ENCODE measurements at regions not wholly inside any gene's neighbourhood (a gene's known extent, or its start where the extent isn't known, plus 50 kb on each side); places are given as distances from the start of the nearest gene placed in this dataset.

DNA sequence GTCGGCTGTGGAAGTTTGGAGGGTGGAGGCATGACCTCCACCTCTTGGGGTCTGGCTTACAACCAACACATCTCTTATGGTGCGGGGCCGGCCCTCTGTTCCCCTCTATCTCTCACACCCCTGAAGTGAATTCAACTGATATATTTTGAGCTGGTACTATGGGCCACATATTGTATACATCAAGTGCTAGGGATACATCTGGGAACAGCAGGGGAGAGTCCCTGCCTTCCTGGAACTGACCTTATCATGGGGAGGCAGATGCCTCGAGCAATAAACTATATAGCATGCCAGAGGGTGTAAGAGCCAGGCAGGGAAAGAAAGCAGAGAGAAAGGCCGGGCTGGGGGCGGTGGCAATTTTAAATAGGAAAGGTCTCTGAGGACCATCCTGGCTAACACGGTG, 60.4 kb upstream of the TRPM1 start:
- Histone ChIP-seq H3K27ac (no peak overlapping the region), H3K4me1 (no peaks in the 10 kb centered on the region), H3K27me3 (peaks cover 5% of the 10 kb centered on the region), H3K36me3 (no peaks in the 10 kb centered on the region), H3K4me3 (no peak overlapping the region), H3K9me3 (no peaks in the 10 kb centered on the region)
- no peak for ATAC-seq
- WGBS, 2 donors (ENCODE audit: low coverage in 1 of 2) = 90 to 98% methylated on average over 4 to 5 of the region's 7 CpGs
- TF ChIP-seq POLR2AphosphoS5 (IDR thresholded peaks at IDR 0.05) (no peak), POLR2A (IDR thresholded peaks at IDR 0.05) (no peak), EP300 (IDR thresholded peaks at IDR 0.05) (no peak)
- TF ChIP-seq, protein P1, sequence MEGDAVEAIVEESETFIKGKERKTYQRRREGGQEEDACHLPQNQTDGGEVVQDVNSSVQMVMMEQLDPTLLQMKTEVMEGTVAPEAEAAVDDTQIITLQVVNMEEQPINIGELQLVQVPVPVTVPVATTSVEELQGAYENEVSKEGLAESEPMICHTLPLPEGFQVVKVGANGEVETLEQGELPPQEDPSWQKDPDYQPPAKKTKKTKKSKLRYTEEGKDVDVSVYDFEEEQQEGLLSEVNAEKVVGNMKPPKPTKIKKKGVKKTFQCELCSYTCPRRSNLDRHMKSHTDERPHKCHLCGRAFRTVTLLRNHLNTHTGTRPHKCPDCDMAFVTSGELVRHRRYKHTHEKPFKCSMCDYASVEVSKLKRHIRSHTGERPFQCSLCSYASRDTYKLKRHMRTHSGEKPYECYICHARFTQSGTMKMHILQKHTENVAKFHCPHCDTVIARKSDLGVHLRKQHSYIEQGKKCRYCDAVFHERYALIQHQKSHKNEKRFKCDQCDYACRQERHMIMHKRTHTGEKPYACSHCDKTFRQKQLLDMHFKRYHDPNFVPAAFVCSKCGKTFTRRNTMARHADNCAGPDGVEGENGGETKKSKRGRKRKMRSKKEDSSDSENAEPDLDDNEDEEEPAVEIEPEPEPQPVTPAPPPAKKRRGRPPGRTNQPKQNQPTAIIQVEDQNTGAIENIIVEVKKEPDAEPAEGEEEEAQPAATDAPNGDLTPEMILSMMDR (IDR thresholded peaks at IDR 0.05) = no peak

DNA sequence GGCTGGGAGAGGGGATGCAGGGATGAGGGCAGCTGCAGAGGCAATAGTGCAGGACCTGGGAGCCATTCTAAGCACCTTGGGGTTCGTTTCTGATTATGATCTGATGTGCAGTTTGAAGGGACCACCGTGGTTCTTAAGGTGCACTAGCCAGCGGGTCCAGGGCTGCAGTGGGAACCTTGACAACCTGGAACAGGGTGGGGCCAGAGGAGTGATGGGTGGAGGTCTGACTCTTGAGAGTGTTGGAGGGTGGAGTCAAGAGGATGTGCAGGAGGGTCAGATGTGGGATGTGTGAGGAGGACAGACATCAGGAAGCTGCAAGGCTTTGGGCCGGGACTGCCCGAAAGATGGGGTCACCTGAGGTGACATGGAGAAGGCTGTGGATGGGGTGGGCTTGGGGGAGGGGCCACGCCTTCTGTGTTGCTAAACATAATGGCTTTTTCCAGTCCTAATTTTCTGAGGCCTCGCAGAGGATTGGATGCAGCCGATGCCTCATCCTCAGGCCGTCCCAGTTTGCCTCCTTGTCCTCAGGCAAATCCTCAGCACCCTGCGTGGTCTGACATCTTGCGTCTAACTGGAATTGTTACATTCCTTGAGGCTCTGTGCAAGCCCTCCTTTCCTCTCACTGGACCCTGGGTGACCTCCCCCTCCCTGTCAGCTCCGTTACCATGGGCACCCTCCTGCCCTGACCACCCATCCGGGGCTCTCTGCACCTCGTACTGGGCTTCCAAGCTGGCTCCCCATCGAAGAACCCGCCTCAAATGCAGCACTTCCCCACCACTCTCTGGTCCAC, 61.4 kb upstream of the TRPM1 start:
- H3K4me3 ChIP-seq = no peak overlapping the region
- no peaks in the 10 kb centered on the region for H3K36me3 ChIP-seq
- TF ChIP-seq EP300 (IDR thresholded peaks at IDR 0.05) (no peak), POLR2AphosphoS5 (IDR thresholded peaks at IDR 0.05) (no peak), POLR2A (IDR thresholded peaks at IDR 0.05) (no peak)
- TF ChIP-seq, protein P1 (IDR thresholded peaks at IDR 0.05) = no peak
- no peak for ATAC-seq
- H3K9me3 ChIP-seq = no peaks in the 10 kb centered on the region
- H3K4me1 ChIP-seq = no peaks in the 10 kb centered on the region
- WGBS, 2 donors (ENCODE audit: low coverage in 1 of 2) = 66 to 89% methylated on average over 8 to 14 of the region's 16 CpGs
- H3K27me3 ChIP-seq = peaks cover 5% of the 10 kb centered on the region
- no peak overlapping the region for H3K27ac ChIP-seq

DNA sequence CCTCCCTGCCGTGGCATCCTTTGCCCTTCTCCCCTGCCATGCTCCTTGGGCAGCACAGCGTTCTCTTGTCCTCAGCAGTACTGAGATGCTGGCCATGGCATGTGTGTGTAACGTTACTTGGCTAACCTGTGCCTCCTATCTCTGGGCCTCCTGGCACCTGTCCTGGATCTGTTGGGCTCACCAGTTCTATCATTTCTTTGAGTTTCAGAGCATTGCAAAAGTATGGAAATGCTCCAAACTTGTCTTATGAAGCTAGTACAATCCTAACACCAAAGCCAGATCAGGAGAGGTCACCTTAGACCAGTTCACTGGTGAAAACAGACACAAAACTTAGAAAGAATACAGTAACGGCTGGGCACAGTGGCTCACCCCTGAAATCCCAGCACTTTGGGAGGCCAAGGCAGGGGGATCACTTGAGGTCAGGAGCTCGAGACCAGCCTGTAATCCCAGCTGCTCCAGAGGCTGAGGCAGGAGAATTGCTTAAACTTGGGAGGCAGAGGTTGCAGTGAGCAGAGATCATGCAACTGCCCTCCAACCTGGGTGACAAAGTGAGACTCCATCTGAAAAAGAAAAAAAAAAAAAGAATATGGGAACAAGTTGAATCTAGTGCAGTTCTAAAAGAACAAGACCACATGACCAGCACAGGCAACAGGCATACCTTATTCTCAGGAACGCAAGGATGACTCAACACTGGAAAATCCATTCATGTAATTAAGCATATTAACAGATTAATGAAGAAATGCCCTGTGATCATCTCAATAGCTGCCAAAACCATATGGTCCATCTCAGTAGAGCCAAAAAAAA, 62.4 kb upstream of the TRPM1 start:
- H3K27ac ChIP-seq = no peak overlapping the region
- peaks cover 5% of the 10 kb centered on the region for H3K27me3 ChIP-seq
- no peaks in the 10 kb centered on the region for H3K4me1 ChIP-seq
- H3K9me3 ChIP-seq = no peaks in the 10 kb centered on the region
- no peak for ATAC-seq
- TF ChIP-seq EP300 (IDR thresholded peaks at IDR 0.05) = no peak
- TF ChIP-seq, protein P1 (IDR thresholded peaks at IDR 0.05) = no peak
- TF ChIP-seq POLR2A (IDR thresholded peaks at IDR 0.05) = no peak
- TF ChIP-seq POLR2AphosphoS5 (IDR thresholded peaks at IDR 0.05) = no peak
- H3K4me3 ChIP-seq = no peak overlapping the region
- 53 to 80% methylated on average over 4 to 5 of the region's 6 CpGs for WGBS, 2 donors (ENCODE audit: low coverage in 1 of 2)
- no peaks in the 10 kb centered on the region for H3K36me3 ChIP-seq

DNA sequence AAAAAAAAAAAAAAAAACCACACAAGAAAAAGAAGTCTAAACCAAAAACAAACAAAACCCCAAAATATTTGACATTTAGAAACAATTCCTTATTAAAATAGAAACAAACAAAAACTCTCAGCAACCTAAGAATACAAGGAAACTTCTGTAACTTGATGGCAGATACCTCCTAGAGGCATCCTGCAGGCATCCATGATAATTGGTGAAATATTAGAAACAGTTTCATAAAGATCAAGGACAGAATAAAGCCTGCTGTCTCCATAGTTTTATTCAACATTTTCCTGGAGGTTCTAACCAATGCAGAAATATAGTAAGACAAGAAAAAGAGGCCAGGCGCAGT, 63.0 kb upstream of the TRPM1 start:
- Histone ChIP-seq H3K4me3 (no peak overlapping the region), H3K27ac (no peak overlapping the region), H3K27me3 (peaks cover 5% of the 10 kb centered on the region), H3K36me3 (no peaks in the 10 kb centered on the region), H3K4me1 (no peaks in the 10 kb centered on the region), H3K9me3 (no peaks in the 10 kb centered on the region)
- TF ChIP-seq, protein P1 (IDR thresholded peaks at IDR 0.05) = no peak
- no peak for TF ChIP-seq EP300 (IDR thresholded peaks at IDR 0.05)
- TF ChIP-seq POLR2AphosphoS5 (IDR thresholded peaks at IDR 0.05) = no peak
- TF ChIP-seq POLR2A (IDR thresholded peaks at IDR 0.05) = no peak
- WGBS, 2 donors (ENCODE audit: low coverage in 1 of 2) = 80 to 88% methylated on average over 1 of the region's 1 CpG
- ATAC-seq = no peak
